SKM-1 treated with dmso at 0.1 percent for 144 hours (cell line): ENCODE measurements at regions not wholly inside any gene's neighbourhood (a gene's known extent, or its start where the extent isn't known, plus 50 kb on each side); places are given as distances from the start of the nearest gene placed in this dataset.
"Not testable (repeated sequence)": the region's sequence is repeated elsewhere in the genome, so short reads cannot be mapped to it uniquely, and the experiment has no call there.

Experiments used
- DNase-seq: peaks from one replicate; lab custom pipeline; 2025; ENCODE audit not compliant: unreplicated experiment; lab: John Stamatoyannopoulos, UW

DNA sequence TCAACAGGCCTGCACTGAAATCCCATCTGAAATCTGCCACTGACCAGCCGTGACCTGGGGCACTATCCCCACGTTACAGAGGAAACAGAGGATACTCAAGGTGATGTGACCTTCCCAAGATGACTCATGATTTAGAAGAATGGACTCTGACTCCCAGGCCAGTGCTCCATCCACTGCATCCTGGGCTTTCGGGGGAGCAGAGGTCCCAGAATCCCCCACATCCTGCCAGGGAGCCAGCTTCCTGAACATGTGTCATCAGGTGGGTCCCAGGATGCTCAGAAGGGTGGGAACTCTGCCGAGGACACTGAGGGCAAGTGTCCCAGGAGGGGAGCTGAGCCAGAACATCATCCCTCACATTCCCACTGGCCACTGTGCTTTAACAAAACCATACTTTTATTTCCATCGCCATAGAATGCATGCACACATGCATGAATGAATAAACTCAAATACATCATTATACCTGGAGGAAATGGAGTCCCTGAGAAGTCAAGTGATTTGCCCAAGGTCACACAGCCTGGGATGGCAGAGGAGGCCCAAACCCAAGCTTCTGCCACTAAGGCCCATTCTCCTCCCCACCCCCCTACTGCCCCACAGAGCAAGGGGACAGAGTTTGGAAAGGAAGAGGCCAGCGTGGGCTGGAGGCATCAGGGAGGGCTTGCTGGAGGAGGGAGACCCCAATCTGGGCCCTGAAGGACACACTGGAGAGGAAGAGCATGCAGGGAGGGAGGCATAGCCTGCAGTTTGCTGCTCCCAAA lies 189.4 kb downstream of the MATN1 start:
- DNase-seq = no peak

DNA sequence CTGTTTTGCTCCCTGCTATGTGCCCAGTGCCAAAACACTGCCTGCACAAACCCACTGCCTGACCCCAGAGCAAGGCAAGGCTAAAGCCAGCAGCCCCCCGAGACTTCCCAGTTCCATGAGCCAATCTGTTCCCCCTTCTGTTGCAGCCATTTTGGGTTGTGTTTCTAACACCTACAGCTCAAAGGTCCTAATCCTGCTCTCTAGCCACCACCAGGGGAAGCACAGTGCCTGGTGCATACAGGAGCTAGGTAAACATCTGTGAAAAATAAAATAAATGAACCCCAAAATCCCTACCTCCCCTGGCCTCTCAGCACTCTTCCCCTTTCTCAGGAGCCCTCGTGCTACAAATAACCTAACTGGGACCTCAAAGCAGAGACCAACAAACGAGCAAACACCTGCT lies 190.2 kb downstream of the MATN1 start:
- no peak for DNase-seq

DNA sequence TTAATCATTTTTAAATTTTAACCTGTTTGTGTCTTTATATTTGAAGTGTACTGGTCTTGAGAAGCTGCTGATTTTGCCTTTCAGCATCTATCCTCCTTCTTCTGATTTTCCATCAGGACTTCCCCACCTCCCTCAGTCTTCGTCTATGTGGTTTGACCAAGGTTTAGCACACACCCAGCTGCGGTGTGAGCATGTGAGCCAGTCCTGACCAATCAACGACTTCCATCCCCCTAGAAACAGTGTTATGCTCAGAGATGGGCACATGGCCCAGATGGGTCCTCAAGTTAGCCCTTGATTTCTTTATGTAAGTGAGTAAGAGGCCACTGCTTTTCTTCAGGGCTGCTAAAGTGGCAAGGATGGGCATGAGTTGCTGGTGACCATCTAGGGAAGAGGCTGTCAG lies 190.8 kb downstream of the MATN1 start:
- DNase-seq = no peak

DNA sequence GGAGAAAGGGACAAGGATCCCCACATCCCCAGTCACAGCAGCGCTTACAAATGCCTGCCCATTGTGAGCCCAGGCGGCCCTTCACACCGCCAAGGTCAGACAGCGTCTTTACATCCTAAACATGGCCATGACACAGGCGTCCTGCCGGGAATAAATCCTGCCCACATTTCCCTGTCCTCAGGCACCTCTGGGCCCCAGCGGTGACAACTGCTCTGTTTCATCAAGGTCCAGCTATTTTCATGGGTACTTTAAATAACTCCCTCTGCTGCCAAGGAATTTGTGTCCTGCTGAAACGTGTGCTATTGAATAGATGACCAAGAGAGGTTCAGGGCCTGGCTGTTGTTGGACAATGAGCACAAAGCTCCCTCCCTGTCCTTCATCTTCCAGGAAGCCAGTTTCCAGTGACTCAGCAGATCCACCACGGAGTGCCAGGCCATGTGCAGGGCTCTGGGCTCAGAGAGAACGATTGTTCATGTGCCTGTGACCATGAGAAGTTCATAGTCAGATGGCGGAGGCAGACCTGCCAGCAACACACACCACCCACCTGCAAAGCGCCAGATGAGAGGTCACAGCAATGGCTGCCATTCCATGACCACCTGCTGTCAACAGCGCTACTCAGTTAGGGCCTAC lies 195.8 kb downstream of the MATN1 start:
- no peak for DNase-seq

DNA sequence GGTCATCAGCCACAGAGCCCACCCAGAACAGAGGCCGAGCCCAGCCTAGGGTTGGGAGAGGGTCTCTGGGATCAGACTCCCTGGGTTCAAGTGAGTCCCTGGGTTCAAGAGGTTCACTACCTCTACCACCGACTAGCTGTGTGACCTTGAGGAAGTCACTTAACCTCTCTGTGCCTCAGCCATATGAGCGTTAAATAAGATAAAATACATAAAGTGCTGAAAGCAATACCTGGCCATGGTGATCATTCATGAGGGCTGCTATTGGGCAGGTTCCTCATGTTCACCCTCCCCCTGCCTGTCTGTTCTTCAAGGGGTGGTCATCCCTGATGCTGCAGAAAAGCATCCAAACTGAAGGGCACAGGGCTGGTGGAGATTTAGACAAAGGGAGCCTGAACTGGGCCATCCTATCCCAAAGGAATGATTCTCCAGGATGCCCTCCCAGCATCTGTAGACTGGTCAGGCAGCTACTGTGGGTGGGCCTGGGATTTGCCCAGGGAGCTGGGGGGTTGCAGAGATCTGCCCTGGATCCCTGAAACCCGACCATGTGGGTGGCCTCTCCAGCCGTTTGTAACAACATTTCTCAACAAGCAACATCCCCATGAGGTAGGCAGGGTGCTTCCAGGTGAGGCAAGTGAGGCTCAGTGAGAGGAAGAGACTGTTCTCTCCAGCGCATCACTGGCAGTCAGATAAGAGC lies 196.6 kb downstream of the MATN1 start:
- no peak for DNase-seq

DNA sequence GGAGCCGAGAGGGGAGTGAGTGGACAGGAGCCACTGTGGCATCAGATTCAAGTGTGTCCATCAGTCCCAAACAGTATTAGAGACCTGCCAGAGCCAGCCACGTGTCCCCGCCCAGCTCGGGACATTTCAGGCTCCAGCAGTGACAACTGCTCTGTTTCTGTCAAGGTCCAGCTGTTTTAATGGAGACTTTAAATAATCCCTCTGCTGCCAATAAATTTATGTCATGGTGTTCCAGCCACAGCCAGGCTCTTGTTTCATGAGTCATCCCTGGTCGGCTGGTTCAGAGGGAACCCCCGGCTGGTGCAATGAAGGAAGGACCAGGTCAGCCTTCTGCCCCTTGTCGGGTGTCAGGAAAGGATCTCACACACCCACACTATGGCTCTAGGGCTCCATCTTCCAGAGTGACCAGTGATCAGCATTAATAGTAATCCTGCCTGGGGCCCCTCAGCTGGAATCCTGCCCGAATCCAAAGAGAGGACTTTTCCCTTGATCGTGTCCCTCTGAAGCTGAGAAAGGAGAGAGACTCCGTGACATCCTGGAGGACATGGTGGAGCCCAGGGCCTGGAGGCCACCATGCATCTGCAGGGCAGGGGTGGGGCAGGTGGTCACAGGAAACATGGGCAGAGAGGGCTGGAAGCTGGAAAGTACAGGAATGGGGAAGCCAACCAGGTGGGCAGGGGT lies 197.3 kb downstream of the MATN1 start:
- no peak for DNase-seq

DNA sequence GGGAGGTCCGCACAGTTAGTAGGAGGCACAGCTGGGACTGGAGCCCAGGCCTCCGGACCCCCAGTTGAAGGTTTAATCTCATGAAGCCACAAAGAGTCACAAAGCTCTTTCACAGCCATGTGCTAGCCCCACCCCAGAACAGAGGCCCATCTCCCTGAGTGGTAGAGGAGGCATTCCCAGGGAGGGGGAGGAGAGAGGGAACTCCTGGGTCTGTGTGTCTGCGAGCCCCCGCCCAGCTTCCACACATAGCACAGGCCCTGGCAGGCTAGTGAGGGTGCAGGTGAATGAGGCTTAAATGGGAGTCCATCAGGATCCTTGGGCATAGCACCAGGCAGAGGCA lies 197.8 kb downstream of the MATN1 start:
- no peak for DNase-seq

DNA sequence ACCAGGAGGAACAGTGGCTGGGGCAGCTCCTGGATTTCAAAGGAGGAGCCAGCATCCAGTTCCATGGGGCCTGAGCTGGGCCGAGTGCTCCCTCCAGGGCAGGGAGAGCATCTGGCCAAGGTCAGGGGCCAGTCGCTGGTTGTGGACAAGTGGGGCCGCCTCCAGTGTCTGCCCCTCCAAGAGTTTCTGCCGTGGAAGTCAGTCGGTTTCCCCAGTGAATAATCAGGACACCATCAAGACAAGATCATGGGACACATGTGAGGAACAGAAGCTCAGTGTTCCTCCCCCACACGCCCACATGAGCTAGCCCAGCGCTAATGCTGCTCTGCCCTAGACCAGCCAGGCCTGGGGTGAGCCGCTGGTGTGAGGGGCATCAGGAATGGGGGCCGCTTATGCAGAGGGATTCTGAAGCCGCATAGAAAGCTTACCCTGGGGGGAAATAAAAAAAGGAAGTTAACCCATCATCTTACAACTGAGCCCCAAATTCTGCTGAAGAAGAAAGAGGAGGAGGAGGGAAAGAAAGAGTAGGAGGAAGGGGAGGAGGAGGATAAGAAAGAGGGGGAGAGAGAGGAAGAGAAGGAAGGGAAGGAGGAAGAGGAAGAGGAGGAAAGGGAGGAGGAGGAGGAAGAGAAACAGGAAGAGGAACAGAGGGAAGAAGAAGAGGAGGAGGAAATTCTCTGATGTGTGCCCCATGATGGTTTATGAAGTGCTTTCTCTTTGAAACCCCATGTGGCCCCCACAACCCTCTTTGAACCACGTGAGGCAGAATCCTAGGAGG lies 198.4 kb downstream of the MATN1 start:
- DNase-seq = no peak

DNA sequence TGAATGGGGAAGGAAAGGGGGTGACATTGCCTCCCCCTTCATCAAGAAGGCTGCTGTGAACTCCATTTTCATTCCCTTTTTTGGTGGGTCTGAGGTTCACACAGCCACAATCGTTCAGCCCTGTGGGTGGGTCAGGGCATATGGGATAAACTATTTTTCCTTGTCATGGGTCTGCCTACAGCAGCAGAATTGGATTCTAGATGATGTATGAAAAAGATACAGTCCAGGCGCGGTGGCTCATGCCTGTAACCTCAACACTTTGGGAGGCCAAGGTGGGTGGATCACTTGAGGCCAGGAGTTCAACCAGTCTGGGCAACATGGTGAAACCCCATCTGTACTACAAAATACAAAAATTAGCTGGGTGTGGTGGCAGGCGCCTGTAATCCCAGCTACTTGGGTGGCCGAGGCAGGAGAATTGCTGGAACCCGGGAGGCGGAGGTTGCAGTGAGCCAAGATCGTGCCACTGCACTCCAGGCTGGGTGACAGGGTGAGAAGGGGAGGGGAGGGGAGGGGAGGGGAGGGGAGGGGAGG lies 199.3 kb downstream of the MATN1 start:
- not testable (repeated sequence) for DNase-seq

DNA sequence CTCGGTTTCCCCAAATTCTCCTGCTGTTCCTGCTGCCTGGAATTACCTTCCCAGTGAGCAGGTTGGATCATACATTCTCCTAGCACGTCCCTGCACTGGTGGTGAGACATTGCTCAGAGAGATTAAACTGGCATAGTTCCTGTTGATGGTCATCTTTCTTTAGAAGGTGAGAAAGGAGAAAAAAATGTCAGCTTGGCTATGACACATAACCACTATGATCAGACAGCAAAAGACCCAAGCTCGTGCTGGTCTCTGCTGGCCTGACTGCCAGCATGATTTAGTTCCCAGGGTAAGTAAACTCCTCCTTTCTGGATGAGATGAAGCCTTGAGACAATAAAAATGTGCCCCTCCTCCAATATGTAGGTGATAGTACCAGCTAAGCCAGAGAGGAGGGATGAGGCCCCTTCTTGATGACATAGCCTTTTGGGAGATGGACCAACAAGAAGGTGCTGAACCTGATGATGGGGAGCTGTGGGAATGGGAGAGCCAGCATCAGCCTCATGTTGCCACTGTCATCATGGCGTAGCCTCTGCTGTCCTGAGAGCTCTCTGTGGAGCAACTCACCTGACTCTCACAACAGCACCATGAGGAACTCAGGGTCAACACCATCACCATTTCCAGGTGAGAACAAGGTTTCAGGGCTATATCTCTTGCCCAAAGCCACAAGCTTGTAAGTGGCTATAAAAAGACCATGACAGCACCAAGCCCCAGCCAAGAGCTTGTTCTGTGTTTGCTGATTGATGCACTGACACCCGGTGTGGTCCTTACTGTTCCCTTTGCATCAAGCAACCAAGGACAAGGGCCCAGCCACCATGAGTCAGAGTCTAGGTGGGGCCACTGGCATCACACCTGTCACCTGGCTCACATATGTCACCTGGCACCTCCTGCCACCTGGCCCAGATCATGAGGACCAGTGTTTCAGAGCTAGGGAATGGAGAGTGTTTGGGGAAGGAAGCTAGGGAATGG lies 200.0 kb downstream of the MATN1 start:
- no peak for DNase-seq

DNA sequence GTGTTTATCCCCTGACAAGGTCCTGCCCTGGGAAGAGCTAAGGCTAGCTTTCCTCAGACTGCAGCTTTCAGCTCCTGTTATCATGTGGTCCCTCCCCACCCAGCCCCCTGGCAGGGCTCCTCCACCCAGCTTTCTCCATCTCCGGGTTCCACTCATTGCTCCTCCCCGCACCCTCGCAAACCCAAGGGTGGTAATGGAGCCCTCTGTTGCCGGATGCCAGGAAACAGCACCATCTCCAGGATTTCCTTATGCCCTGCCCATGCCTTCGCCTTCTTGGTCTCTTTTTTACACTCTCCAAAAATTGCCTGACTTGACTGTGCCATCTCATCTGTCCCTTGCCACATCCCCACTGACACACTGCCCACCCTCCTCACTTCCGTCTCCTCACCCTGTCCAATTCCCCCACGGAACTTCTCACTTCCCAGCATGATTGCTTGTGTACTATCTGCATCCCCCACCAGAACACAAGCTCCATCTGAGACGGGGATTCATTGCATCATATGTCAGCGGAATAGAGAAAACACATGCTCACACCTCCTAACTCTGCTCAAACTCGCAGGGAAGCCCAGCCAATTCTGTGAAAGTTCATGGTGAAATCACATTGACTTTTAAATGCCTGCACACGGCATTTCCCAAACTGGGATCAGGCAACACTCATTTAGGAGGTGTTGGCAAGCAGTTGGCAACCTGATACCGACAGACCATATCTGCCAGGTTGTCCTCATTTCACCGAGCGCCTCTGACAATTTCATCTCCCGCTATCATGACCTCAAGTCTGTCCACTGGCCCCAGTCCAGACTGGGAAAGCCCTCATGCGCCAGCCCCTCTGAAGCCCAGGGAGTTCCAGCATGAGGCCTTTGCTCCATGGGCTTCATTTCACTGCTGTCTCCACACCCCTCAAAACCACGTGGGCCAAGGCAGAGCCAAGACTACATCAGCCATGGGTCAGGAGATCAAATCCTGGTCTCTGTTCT lies 201.1 kb downstream of the MATN1 start:
- DNase-seq = no peak

DNA sequence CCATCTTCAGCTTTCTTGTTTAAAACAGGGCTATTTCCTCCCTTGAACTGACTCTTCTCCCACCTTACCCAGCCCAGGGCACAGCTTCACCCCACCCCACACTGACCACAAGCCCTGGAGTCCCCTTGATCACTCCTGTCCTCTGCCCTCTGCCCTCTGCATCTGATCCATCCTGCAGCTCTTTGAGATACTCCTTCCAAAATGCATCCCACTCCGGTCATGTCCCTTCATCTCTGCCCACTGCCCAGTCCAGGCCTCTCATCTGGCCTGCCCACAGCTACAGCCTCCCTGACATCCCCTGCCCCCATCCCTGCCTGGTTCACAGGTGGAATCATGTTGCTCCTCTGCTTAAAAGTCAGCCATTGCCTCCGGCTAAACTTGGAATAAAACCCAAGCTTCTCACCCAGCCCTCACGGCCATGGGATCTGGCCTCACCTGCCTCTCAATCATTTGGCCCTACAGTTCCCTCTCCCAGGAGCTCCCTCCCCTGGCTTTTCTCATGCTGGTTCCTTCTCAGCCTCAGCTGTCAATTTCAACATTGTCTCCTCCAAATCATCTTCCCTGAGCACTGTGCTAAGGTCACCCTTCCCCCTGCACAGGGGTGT lies 202.0 kb downstream of the MATN1 start:
- DNase-seq = no peak

DNA sequence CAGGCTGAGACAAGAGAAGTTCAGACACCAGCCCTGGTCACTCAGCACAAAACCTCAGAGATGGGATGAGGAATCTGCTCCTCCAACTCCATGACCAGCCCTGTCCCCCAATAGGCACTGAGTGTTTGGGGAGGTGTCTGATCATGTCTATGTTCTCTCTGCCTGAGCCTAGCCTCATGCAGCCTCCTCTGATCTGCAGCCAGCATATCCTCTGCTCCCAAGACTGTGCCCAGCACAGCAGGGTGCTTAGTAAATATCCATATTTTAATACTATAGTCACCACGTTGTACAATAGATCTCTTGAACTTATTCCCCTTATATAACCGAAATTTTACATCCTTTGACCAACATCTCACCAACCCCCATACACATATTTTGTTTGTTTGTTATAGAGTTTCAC lies 202.9 kb downstream of the MATN1 start:
- DNase-seq = no peak

DNA sequence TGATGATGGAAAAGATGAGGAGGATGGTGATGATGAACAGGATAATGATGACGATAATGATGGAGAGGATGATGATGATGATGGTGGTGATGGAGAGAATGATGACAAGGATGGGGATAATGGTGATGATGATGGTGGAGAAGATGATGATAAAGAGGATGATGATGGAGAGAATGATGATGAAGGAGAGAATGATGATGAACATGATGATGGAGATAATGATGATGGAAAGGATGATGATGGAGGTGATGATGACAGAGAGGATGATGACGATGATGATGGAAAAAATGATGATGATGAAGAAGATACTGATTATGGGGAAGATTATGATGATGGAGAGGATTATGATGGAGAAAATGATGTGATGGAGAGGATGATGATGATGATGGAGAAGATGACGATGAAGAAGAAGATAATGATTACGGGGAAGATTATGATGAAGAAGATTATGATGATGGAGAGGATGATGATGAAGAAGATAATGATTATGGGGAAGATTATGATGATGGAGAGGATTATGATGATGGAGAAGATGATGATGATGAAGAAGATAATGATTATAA lies 204.1 kb downstream of the MATN1 start:
- no peak for DNase-seq

DNA sequence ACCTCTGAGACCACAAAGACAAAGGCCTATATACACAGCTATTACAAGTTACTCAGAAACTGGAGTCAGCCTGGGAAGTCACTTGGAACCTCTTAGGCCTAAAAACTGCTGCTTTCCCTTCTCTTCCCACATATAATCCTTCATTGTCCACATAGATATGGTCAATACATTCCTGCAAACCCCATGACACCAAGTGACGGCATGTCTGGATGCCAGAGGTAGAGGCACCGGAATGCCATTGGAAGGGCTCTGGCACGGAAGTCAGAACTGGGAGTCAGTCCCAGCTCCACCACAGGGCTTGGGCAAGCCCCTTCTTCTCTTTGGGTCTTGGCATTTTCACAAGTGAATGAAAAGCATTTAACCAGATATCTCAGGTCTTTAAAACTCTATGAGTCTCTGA lies 204.7 kb downstream of the MATN1 start:
- DNase-seq = no peak

DNA sequence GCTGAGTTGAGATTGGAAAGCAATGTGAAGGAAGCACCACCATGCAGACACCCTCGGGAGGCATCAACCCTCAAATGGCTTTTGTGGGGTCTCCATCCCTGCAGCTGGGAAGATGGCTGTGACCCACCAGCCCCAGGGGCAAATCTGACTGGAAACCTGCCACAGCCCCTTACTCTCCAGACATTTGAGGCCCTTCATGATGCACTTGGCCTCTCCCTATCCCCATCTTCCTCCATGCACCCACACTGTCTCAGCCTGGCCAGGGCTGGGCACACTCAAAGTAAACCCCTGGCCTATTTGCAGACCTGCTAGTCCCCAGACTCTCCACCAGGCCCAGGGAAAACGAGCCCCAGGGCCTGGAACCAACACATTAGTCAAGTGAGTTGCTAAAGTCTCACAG lies 205.2 kb downstream of the MATN1 start:
- no peak for DNase-seq

DNA sequence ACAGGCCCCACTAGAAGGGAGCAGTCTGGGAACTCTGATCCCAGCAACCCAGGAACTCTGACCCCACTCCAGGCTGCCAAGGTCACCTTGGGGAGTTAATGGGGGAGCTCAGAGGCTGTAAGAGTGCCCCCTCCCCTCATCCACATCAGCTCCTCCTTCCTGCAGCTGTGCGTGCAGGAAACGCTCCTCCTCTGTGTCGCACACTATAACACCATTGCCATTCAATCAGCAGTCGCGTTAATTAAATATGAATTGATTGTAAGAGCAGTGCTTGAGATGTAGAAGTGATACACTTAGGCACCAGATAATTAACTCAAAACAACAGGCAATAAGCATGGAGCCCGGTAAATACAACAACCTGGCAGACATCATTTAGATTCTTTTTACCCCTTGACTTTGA lies 205.7 kb downstream of the MATN1 start:
- DNase-seq = not testable (repeated sequence)

DNA sequence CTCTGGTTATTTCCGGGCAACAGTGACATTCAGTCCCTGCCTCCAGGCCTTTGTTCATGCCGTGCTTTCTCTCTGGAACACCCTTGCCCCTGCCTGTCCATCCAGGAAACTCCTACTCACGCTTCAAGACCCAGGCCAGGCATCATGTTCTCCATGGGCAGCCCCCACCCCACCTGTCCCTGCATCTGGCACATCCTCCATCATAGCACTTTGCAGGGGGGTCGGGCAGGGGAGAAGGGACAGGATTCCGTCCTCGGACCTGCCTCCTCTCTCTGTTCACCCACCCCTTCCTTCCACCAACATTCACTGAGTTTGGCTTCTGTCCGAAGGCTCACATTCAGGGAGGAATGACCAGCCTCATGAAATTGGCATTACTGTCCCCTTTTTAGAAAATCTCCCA lies 206.1 kb downstream of the MATN1 start:
- not testable (repeated sequence) for DNase-seq
